ENCODE measurements at regions not wholly inside any gene's neighbourhood (a gene's known extent, or its start where the extent isn't known, plus 50 kb on each side); places are given as distances from the start of the nearest gene placed in this dataset.

DNA sequence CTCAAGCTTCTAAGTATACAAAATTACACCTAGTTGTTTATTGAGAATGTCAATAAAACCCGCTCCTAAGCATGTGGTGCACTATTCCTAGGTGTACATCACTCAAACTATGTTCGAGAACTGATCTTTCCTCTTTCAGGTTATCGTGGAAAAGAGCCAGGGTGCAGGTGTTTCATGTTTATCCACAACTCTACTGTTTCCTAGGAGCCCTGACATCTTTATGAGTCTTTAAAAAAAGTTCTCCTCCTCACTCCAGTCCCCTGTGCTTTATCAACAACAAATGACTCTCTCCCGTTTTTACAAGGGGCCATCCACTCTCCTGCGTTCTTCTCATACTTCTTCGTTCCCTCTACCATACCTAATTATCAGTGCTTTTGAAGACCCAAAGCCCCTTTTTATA is 78.8 kb upstream of the NFIL3 start:
- no peak overlapping the region for H3K9ac ChIP-seq (ENCODE audit: low read depth in 1 of 2, low read length in 2 of 2)
- DNase-seq (ENCODE audit: low spot score) = no peak
- TF ChIP-seq, protein P1, sequence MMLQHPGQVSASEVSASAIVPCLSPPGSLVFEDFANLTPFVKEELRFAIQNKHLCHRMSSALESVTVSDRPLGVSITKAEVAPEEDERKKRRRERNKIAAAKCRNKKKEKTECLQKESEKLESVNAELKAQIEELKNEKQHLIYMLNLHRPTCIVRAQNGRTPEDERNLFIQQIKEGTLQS (IDR thresholded peaks at IDR 0.05) = no peak
- TF ChIP-seq, protein P2, sequence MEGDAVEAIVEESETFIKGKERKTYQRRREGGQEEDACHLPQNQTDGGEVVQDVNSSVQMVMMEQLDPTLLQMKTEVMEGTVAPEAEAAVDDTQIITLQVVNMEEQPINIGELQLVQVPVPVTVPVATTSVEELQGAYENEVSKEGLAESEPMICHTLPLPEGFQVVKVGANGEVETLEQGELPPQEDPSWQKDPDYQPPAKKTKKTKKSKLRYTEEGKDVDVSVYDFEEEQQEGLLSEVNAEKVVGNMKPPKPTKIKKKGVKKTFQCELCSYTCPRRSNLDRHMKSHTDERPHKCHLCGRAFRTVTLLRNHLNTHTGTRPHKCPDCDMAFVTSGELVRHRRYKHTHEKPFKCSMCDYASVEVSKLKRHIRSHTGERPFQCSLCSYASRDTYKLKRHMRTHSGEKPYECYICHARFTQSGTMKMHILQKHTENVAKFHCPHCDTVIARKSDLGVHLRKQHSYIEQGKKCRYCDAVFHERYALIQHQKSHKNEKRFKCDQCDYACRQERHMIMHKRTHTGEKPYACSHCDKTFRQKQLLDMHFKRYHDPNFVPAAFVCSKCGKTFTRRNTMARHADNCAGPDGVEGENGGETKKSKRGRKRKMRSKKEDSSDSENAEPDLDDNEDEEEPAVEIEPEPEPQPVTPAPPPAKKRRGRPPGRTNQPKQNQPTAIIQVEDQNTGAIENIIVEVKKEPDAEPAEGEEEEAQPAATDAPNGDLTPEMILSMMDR (IDR thresholded peaks at IDR 0.05; ENCODE audit: low read depth, low read length, missing input control) = no peak
- TF ChIP-seq GABPA (IDR thresholded peaks at IDR 0.05 in 1 of 2, conservative IDR thresholded peaks at IDR 0.05 in 1 of 2) (no peak), HNF4A (conservative IDR thresholded peaks at IDR 0.05) (no peak), TAF1 (conservative IDR thresholded peaks at IDR 0.05) (no peak), YY1 (IDR thresholded peaks at IDR 0.05) (no peak), RAD21 (IDR thresholded peaks at IDR 0.05) (no peak), JUND (IDR thresholded peaks at IDR 0.05) (no peak), FOXA2 (IDR thresholded peaks at IDR 0.05) (no peak), HNF4G (IDR thresholded peaks at IDR 0.05) (no peak), FOXA1 (IDR thresholded peaks at IDR 0.05) (no peak)
- no peaks in the 10 kb centered on the region for H3K36me3 ChIP-seq (ENCODE audit: control insufficient read depth in 4 of 4, insufficient read depth in 3 of 4, low read depth in 1 of 4, low read length in 3 of 4)
- H3K27ac ChIP-seq (ENCODE audit: low read depth in 1 of 2, low read length in 2 of 2) = no peak overlapping the region
- no peak overlapping the region for H3K4me3 ChIP-seq (ENCODE audit: low read depth in 1 of 3, low read length in 3 of 3)
- no peaks in the 10 kb centered on the region for H3K4me1 ChIP-seq (ENCODE audit: control insufficient read depth in 4 of 4, insufficient read depth in 4 of 4, low read length in 3 of 4)
- no peaks in the 10 kb centered on the region for H3K27me3 ChIP-seq (ENCODE audit: control insufficient read depth in 4 of 4, insufficient read depth in 4 of 4, low read length in 3 of 4)
- WGBS = 77% methylated on average over 6 of the region's 6 CpGs
- no peaks in the 10 kb centered on the region for H3K9me3 ChIP-seq (ENCODE audit: control insufficient read depth in 4 of 4, low read length in 3 of 4)

DNA sequence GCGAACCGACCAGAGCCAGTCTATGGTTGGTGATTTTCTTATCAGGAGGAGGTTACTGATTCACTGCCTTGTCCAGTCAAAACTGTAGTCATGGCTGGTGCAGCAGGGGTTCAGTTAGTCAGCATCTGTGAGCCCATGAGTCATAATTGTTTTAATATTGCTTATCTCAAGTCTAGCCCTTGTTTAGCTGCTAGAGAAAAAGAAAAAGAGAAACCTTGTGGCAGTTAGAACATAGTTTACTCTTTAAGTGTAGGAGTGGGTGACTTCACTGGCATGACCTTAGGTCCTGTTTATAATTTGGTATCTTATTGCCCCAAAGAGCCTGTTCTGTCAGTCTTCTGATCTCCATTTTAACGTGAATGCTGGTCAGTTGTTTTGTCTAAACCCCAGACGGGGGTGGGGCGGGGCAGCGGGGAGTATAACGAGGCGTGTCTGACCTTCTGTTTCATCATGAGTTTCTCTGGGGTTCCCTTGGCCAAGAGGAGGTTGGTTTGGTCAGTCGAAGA is 76.9 kb upstream of the NFIL3 start:
- TF ChIP-seq, protein P3, sequence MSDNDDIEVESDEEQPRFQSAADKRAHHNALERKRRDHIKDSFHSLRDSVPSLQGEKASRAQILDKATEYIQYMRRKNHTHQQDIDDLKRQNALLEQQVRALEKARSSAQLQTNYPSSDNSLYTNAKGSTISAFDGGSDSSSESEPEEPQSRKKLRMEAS (IDR thresholded peaks at IDR 0.05) = no peak
- TF ChIP-seq, protein P4, sequence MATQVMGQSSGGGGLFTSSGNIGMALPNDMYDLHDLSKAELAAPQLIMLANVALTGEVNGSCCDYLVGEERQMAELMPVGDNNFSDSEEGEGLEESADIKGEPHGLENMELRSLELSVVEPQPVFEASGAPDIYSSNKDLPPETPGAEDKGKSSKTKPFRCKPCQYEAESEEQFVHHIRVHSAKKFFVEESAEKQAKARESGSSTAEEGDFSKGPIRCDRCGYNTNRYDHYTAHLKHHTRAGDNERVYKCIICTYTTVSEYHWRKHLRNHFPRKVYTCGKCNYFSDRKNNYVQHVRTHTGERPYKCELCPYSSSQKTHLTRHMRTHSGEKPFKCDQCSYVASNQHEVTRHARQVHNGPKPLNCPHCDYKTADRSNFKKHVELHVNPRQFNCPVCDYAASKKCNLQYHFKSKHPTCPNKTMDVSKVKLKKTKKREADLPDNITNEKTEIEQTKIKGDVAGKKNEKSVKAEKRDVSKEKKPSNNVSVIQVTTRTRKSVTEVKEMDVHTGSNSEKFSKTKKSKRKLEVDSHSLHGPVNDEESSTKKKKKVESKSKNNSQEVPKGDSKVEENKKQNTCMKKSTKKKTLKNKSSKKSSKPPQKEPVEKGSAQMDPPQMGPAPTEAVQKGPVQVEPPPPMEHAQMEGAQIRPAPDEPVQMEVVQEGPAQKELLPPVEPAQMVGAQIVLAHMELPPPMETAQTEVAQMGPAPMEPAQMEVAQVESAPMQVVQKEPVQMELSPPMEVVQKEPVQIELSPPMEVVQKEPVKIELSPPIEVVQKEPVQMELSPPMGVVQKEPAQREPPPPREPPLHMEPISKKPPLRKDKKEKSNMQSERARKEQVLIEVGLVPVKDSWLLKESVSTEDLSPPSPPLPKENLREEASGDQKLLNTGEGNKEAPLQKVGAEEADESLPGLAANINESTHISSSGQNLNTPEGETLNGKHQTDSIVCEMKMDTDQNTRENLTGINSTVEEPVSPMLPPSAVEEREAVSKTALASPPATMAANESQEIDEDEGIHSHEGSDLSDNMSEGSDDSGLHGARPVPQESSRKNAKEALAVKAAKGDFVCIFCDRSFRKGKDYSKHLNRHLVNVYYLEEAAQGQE (IDR thresholded peaks at IDR 0.05) = no peak
- TF ChIP-seq SP1 (IDR thresholded peaks at IDR 0.05) = no peak
- TF ChIP-seq HNF4A (conservative IDR thresholded peaks at IDR 0.05) = no peak
- TF ChIP-seq FOXA1 (IDR thresholded peaks at IDR 0.05) = no peak
- TF ChIP-seq EGR1 (IDR thresholded peaks at IDR 0.05; ENCODE audit: low read depth in 2 of 2) = no peak
- TF ChIP-seq TAF1 (conservative IDR thresholded peaks at IDR 0.05) = no peak
- TF ChIP-seq HNF4G (IDR thresholded peaks at IDR 0.05) = no peak
- TF ChIP-seq, protein P1 (IDR thresholded peaks at IDR 0.05) = no peak
- TF ChIP-seq, protein P5, sequence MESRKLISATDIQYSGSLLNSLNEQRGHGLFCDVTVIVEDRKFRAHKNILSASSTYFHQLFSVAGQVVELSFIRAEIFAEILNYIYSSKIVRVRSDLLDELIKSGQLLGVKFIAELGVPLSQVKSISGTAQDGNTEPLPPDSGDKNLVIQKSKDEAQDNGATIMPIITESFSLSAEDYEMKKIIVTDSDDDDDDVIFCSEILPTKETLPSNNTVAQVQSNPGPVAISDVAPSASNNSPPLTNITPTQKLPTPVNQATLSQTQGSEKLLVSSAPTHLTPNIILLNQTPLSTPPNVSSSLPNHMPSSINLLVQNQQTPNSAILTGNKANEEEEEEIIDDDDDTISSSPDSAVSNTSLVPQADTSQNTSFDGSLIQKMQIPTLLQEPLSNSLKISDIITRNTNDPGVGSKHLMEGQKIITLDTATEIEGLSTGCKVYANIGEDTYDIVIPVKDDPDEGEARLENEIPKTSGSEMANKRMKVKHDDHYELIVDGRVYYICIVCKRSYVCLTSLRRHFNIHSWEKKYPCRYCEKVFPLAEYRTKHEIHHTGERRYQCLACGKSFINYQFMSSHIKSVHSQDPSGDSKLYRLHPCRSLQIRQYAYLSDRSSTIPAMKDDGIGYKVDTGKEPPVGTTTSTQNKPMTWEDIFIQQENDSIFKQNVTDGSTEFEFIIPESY (IDR thresholded peaks at IDR 0.05) = no peak
- TF ChIP-seq NR2F2 (IDR thresholded peaks at IDR 0.05) = no peak
- TF ChIP-seq YY1 (IDR thresholded peaks at IDR 0.05) = no peak
- TF ChIP-seq, protein P2 (IDR thresholded peaks at IDR 0.05; ENCODE audit: low read depth, low read length, missing input control) = no peak
- TF ChIP-seq FOXA2 (IDR thresholded peaks at IDR 0.05) = no peak
- TF ChIP-seq GABPA (IDR thresholded peaks at IDR 0.05 in 1 of 2, conservative IDR thresholded peaks at IDR 0.05 in 1 of 2) = no peak
- TF ChIP-seq RAD21 (IDR thresholded peaks at IDR 0.05) = no peak
- no peak for TF ChIP-seq RXRA (IDR thresholded peaks at IDR 0.05)
- TF ChIP-seq JUND (IDR thresholded peaks at IDR 0.05) = no peak
- no peak overlapping the region for H3K27ac ChIP-seq (ENCODE audit: low read depth in 1 of 2, low read length in 2 of 2)
- WGBS = 76% methylated on average over 9 of the region's 9 CpGs
- no peaks in the 10 kb centered on the region for H3K27me3 ChIP-seq (ENCODE audit: control insufficient read depth in 4 of 4, insufficient read depth in 4 of 4, low read length in 3 of 4)
- no peak overlapping the region for H3K9ac ChIP-seq (ENCODE audit: low read depth in 1 of 2, low read length in 2 of 2)
- H3K4me1 ChIP-seq (ENCODE audit: control insufficient read depth in 4 of 4, insufficient read depth in 4 of 4, low read length in 3 of 4) = no peaks in the 10 kb centered on the region
- H3K36me3 ChIP-seq (ENCODE audit: control insufficient read depth in 4 of 4, insufficient read depth in 3 of 4, low read depth in 1 of 4, low read length in 3 of 4) = no peaks in the 10 kb centered on the region
- no peak overlapping the region for H3K4me3 ChIP-seq (ENCODE audit: low read depth in 1 of 3, low read length in 3 of 3)
- no peak for DNase-seq (ENCODE audit: low spot score)
- no peaks in the 10 kb centered on the region for H3K9me3 ChIP-seq (ENCODE audit: control insufficient read depth in 4 of 4, low read length in 3 of 4)
